ENCODE measurements at regions not wholly inside any gene's neighbourhood (a gene's known extent, or its start where the extent isn't known, plus 50 kb on each side); places are given as distances from the start of the nearest gene placed in this dataset.
A peak's percentile ranks its signal among the peaks of the same experiment; 100 is the strongest.

DNA sequence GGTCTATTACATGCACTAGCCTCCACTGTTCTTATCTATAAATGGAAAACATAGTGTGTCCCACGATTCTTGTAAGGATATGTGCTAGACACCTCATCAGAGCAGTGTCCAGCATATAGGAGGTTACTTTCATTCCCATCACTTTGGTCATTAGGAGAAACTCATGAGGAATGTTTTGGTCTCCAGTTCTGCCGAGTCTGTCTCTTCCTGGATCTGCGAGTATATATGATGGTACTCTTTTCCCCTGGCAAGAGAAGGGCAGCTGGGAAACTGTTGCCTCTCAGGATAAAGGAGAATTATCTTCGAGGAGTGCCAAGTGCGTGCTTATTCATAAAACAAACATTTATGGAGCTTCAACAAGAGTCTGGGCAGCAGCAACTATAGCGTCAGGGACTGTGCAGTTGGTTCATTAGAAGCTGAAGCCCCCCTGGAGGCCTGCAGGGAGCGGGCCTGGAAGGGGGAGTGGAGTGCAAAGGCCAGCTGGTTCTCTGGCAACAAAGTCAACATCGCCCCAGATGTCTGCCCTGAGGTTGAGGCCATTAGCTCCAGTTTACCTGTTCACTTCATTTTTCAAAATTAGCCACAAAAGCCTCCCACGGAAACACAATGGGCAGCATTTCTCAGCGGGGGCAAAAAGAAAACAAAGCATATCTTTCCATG is 811.9 kb downstream of the MAFB start:
- no peak for DNase-seq (ENCODE audit: low read depth in 3 of 3)

DNA sequence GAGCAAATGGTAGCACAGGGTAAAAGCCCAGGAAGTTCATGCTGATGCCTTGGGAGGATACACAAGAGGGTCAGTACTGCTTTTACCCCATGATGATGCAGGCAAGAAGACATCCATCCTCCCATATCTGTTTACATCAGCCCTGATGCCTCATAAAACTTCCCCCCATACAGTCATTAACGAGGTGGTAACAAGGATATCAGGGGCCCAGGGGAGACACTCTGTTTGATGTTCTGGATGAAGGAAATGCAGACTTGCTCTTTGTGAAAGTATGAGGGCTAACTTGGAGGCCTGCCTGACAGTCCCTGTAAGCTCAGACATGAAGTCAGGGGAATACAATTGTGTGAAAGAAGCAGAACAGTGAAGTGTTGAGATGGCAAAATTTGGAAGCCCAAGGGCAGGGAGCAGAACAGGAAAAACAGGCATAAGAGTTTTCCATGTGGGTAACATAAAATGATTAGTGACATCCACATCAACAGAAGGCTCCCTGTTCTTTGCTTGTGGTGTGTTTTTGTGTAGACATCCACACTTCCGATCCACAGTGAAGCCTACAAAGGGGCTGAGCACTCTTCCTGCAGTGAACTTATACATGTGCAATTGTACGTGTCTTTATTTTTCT is 813.4 kb downstream of the MAFB start:
- no peak for DNase-seq (ENCODE audit: low read depth in 3 of 3)

DNA sequence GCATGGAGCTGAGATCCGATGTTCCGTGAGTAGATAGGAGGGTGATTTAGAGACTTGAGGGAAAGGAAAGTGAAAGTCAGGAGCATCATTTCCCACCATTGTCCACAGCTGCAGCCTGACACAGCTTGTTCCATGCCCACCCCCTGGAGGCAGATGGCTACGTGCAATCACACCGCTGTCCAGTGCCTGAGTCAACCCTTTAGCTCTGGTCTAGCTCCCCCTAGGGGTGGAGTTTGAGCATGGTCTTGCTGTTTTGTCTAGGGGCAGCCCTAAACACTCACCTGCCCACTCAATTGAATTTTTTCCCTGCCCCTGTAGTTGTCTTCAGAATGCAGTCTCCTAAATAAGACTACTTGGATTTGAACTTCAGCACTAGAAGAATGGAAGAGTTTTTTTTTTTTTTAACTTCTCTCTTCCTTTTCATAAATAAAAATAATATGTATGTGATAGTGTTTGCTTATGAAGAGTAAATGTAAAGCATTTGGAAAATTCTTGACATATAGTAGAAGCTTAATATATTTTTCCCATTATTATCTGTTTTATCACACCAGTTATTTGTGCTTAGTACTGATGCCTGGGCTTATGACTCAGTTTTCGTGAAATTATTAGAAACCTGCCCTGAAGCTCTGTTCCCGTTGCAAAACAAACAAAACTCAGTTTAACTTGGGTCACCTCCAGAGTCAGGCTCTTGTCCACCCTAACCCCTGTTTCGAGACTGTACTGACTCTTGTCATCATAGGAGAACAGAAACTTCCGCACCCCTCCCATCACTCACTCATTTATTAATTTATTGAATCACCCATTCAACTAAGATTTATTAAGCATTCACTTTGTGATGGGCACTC is 814.8 kb downstream of the MAFB start:
- DNase-seq (ENCODE audit: low read depth in 3 of 3) = peak in 1 of 3 experiments; percentile 3

DNA sequence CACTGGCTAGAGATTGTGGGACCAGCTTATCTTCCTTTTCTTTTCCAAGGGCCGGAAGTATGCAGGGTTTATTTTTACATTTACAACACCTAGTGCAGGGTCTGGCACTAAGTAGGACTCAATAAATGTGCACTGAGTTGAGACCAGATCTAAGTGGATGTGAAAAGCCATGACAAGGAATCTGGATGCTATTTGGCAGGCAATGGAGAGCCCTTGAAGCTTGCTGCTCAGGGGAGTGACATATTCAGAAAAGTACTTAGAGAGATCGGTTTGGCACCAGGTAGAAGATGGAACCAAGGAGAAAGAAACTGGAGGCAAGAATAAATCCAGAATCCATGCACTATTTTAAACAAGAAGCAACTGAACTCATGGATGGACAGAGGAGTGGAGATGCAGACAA is 815.8 kb downstream of the MAFB start:
- no peak for DNase-seq (ENCODE audit: low read depth in 3 of 3)

DNA sequence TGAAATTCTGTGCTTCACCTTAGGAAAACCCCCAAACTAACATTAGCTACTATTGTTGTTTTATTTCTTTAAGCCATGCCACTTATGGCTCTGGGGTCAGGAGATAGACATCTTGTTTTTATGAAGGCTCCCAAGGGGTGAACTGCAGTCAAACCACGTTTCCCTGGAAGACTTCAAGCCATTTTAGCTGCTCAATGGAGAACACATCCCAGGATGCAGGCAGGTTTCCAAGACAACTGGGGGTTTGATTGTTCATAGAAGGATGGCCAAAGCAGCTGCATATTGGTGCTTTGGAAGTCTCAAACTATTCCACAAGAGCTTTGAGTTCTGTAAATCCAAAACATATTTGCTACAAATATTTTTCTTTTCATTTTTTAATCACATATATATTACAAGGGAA is 818.0 kb downstream of the MAFB start:
- DNase-seq (ENCODE audit: low read depth in 3 of 3) = no peak

DNA sequence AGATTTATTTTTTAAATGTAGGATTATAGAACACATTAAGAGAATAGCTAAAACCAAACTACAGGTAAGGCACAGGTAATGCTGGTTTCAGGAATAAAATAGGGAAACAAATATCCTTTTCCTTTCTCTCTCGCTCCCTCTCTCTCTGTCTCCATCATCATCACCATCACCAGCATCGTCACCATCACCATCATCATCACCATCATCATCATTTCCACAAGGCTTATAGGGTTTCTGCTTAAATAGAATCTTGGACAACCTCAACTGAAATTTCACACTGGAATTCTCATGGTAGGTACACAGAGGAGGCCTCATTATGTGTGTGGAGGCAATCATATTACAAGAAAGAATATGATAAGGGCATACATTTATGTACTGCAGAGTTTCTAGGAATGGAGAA is 823.6 kb downstream of the MAFB start:
- no peak for DNase-seq (ENCODE audit: low read depth in 3 of 3)

DNA sequence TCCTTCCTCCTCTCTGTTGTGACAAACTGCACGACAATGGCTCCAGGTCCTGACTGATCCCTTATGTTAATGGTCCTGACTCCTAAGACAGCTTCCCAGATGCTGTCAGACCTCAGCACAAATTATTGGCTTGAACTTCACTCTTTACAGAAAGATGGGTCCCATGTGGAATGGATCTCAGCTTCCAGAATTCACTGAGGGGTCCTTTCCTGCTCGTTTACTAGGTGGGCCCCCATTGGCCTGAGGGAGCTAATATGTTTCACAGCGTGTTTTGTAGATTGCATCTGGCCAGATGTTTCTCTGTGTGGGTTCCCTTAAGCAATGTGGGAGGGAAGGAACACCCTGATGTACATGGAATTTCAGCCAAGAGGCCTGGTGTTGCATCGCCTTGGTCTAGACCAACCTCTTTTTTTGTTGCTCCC is 826.6 kb downstream of the MAFB start:
- no peak for DNase-seq (ENCODE audit: low read depth in 3 of 3)

DNA sequence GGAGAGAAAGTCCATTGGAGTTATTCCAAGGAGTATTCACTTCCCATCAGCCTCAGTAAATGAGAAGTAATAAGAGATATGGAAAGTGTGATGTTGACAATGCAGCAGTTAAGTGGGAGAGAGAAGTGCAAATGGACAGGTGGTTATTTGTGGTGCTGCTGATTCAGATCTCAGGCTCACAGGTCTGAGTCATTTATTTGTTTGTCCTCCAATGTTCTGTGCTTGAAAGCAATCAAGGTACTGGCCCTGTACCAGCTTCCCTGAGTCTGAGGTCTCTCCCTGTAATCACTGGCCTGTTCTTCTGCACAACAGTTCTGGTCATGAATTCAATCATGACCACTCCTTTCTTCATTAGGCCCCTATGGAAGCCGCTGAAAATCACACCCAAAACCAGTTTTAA is 827.7 kb downstream of the MAFB start:
- no peak for DNase-seq (ENCODE audit: low read depth in 3 of 3)

DNA sequence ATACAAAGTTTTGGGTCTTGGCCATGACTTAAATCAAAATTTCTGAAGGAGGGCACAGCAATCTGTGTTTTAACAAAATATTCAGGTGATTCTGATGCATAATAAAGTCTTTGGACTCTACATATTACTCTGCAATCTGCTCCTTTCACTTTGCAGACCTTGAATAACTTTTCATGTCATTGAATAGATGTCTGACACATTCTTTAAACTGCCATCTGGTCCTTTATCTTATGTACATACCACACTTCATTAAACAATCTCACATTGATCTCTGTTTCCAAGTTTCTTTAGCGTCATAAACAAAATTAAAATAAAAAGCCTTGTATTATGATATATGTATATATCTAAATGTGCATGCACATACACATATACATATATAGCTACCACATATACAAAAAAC is 831.2 kb downstream of the MAFB start:
- no peak for DNase-seq (ENCODE audit: low read depth in 3 of 3)

DNA sequence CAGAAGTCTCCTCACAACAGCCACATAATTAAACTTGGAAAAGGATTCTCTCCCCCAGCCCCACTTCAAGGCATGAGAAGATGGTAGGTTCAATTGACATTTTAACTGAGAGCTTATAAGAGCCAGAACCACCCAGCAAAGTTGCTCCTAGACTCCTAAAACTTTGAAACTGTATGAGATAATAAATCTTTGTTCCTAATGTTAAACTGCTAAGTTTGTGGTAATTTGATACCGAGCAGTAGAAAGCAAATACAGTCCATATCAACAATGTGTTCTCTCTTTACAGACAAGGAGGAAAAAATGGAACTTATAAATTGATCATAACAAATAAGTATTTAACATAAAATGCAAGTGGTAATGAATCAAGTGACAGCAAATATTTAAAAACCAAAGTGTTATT is 831.8 kb downstream of the MAFB start:
- DNase-seq (ENCODE audit: low read depth in 3 of 3) = no peak

DNA sequence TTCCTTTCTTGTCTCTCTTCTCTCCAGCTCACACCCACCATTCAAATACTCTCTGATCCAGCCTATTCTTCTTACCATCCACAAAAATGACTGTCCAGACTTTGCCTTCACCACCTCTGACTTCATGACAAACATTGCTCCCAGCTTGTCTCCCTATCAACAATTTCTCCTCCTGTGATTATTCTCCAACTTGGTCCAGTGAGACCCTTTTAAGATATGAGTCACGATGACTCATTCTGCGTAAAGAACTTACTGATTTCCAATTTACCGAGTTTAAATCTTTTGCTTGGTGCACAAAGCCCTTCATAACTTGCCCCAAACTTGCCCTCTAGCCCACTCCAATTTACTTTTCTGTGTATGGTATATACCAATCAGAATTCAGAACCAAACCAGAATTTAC is 833.2 kb downstream of the MAFB start:
- DNase-seq (ENCODE audit: low read depth in 3 of 3) = no peak

DNA sequence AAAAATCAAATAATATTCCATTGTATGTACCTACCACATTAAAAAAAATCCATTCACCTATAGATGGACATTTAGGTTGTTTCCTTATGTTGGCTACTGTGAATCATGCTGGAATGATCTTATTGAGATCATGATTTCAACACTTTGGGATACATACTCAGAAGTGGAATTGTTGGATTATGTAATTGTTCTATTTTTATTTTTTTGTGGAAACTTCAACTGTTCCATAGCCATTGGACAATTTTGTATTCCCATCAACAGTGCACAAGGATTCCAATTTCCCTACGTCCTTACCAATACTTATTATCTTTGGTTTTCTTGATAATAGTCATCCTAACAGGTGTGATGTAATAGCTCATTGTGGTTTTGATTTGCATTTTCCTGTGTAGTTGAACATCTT is 834.0 kb downstream of the MAFB start:
- no peak for DNase-seq (ENCODE audit: low read depth in 3 of 3)

DNA sequence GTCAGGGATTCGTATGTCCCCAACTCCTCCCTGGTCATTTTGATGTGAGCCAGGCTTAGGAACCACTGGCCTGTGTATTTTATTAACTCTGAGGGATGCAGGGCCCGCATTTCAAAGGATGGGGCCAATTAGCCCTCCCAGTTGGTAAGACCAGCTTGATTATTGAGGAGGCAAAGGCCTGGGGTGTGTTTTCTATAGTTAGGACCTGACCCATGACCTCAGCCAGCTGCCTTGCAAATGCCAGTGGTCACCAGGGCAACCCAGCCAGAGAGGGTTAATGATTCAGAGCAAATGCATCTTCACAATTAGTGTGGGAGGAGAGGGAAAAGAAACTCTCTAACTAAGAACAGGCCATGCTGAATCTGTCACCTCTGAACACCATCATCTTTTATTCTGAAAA is 835.4 kb downstream of the MAFB start:
- no peak for DNase-seq (ENCODE audit: low read depth in 3 of 3)

DNA sequence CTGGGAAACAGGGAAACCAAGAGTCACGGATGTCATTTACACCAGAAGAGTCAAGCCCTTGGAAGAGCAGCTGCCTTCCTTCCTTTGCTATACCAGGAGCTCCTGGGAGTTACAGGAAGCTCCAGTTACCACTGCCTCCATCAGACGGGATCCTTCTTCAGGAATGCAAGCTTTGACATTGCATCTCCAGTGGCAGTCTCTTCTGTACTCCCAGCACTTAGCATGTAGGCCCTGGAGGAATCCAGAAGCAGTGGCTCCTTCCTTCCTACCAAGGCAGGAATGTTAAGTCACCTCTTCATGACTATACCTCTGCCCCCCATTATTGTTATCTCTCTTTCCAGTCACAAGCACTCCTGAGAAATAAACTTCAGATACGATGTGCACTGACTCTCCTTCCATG is 836.0 kb downstream of the MAFB start:
- no peak for DNase-seq (ENCODE audit: low read depth in 3 of 3)

DNA sequence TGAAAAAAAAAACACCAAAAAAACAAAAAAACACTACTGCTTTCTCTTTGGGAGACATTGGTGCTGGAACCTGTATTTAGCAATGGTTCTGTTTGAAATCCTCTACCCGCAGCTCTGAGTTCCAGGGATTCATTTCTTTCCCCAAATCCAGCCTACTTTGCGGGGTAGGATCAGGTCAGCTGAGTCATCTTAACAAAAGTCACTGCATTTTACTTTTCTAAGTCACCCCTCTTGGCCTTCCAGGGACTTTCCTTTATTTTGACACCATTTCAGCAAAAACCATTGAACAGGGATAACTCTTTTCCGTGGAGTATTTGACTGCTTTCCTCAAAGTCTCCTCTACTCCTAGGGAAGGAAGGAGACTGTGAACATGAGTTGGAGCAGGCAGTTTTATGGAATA is 837.6 kb downstream of the MAFB start:
- DNase-seq (ENCODE audit: low read depth in 3 of 3) = no peak

DNA sequence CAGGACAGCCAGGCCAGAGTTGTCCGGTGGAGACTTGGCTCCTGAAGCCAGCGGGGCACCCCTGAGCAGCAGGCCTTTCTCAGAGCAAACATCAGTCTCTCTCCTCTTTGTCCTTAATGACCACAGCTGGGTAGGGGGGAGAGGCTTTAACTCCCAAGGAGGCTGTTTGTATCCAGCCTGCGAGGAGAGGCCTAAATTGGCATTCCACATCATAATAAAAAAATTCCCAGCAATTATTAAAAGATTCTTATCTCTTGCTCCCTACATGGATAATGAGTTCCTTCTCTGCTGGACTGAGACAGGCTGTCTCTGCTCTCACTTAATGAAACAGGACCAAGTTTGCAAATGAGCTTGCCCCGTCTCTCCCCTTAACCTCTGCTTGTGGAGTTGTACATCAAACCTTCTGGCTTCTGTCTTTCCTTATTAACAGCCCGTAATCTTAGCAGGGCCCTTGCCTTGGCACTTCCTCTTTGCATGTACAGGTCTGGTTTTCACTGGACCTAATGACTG is 838.2 kb downstream of the MAFB start:
- no peak for DNase-seq (ENCODE audit: low read depth in 3 of 3)

DNA sequence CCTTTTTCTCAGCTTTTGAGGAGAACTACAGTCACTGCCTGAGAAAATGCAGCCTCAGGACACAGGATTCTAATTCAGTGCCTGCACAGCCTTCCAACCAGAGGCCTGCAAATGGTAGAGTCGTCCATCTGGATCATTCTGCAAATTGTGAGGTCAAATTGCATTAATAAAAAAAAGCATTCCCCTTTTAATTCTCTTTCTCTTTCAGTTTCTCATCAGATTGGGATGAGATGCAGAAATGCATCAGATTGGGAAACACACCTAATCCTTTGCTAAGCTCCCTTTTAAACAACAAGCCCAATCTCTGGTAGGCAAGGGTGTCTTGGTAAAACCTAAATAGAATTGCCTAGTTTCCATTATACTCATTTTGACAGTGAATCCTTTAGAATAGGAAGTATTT is 838.8 kb downstream of the MAFB start:
- no peak for DNase-seq (ENCODE audit: low read depth in 3 of 3)

DNA sequence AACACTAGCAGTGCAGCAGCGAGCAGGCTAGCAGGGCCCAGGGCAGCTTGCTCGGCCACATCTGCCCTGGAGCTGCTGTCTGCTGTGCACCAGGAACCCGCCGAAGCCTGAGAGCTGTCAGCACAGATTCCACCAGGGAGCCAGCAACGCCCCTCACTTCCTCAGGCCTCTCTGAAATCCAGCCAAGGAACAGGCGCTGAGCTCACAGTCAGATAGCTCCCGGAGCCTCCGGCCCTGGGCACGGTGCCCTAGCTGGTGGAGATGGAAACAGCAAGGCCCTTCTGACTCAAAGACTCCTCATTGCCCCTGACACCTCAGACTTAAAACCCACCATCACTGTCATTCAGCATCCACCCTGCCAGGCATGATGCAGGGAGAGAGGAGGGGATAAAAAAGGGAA is 839.4 kb downstream of the MAFB start:
- DNase-seq (ENCODE audit: low read depth in 3 of 3) = no peak

DNA sequence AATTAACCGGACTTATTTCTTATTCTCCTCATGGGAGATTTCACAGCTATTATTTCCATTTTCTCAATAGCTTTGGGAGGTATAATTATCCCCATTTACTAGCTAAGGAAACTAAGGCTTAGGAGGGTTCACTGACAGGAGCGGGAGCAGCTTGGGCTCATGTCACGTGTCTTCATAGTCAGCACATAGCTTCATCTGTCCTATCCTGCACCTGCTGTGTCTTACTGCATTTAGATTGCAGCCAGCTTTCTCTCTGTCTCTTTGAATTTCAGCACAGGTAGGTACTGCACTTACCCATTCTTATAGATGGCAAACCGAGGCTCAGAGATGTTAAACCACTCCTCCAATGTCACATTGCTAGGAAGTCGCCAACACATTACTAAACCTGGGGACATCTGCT is 839.9 kb downstream of the MAFB start:
- DNase-seq (ENCODE audit: low read depth in 3 of 3) = no peak

DNA sequence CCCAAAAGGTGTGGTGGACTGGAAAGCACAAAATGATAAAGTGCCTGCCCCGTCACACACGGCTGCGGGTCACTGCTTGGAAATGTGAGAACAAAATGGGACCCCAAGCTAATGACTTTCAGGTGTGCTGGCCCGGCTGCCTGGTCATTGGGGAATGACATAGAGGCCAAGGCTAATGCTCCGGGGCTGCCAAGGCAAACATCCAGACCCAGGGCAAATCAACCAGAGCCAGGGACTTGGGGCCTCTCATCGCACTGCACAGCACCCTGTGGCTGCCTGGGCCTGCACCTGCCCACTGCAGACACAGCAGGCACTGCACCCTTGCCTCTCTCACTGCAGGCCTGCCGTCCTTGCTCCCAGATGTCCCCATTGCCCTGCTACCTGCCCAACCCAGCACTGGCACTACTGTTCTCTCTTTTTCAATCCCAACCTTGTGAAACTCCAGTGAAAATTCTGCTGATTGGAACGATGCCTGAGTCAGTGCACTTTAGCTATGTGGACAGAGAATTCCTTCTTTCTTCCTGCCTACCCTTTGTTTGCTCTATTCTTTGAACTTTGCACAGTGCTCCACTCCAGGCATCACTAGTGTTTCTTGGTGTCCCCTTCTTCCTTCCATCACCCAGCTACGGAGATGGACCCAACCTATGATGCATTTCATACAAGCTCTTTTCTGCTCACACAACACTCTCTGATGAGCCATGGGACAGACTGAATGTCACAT is 849.5 kb downstream of the MAFB start:
- no peak for DNase-seq (ENCODE audit: low read depth in 3 of 3)

DNA sequence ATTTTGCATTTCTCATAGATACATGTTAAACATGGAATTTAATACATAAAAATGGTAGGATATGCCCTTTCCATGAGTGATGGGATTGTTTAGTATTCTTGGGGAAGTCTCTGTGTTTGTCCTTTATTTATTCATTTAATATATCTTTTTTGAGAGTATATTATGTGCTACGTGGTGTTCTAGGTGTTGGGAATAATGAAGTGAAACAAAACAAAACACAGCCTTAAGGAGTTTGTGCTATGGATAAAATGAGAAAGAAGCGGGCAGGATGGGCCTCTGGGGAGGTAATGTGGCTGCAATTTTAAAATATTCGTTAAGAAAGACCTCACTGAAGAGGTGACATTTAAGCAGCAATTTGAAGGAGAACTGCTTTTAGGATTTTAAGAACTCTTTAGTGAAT is 851.5 kb downstream of the MAFB start:
- no peak for DNase-seq (ENCODE audit: low read depth in 3 of 3)

DNA sequence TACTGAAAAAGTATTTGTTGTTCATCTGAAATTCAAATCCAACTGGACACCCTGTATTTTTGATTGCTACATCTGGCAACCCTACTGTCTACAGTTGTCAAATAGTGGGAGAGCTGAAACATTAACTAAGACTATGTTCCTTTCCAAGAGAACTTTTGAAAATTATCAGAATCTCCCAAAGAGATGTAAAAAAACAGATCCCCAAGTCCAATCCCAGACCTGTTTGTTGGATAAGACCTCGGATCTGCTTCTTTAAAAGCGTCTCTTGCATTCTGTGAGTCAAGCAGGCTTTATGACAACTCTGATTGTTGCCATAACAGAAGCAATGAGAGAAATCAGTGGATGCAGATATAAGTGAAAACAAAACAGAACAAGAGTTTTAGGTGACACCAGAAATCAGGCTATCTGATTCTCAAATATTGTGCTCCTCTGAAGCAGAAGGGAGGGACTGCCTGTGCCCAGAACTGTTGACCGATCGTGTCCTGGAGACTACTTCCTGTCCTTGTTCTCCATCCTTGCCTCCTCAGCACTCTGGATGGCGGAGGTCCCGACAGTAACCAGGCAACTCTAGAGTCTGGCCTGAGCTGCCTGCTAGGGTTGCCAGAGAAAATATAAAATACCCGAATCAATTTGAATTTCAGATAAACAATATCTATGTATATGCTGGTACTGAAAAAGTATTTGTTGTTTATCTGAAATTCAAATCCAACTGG is 853.8 kb downstream of the MAFB start:
- DNase-seq (ENCODE audit: low read depth in 3 of 3) = no peak

All from stimulated activated CD4-positive, alpha-beta T cell treated with anti-CD3 and anti-CD28 coated beads, TNF-alpha, amount 100 ng/mL, for 24 hours (primary cell).